SK-N-SH treated with all-trans-retinoic acid at 6 μM for 48 hours (cell line): ENCODE measurements at regions not wholly inside any gene's neighbourhood (a gene's known extent, or its start where the extent isn't known, plus 50 kb on each side); places are given as distances from the start of the nearest gene placed in this dataset.

Experiments used
- PATZ1 ChIP-seq: fragments of 250-450 bp; sonication (Bioruptor Pico); IDR thresholded peaks from 2 replicates; pipeline ENCODE4 v1.8.0; 2020; ENCODE audit warnings: mild to moderate bottlenecking, moderate library complexity, borderline replicate concordance
- POU6F1 ChIP-seq: fragments of 250-450 bp; sonication (Bioruptor Pico); IDR thresholded peaks from 2 replicates; pipeline ENCODE4 v1.8.0; 2021; ENCODE audit warnings: low read depth, mild to moderate bottlenecking, moderate library complexity, borderline replicate concordance
- PPARA ChIP-seq: fragments of 250-450 bp; sonication (Bioruptor Pico); IDR thresholded peaks from 2 replicates; pipeline ENCODE4 v1.5.0; 2020; ENCODE audit warnings: mild to moderate bottlenecking, borderline replicate concordance
- RARB ChIP-seq: fragments of 250-450 bp; sonication (Bioruptor Pico); IDR thresholded peaks from 2 replicates; pipeline ENCODE4 v1.8.0; 2021; ENCODE audit warnings: mild to moderate bottlenecking, moderate library complexity
- ZNF70 ChIP-seq: fragments of 450-650 bp; formaldehyde crosslinking; IDR thresholded peaks from 2 replicates; pipeline ENCODE4 v1.5.0; 2020; ENCODE audit warnings: mild to moderate bottlenecking, moderate library complexity
- ZNF8 ChIP-seq: fragments of 450-650 bp; formaldehyde crosslinking; IDR thresholded peaks from 2 replicates; pipeline ENCODE4 v1.5.0; 2020; ENCODE audit warnings: mild to moderate bottlenecking, moderate library complexity

GRCh38 chr18:75587131-75587530 lies 159.6 kb upstream of the SMIM21 start:
- no peak for TF ChIP-seq POU6F1 (CRISPR knock-in tag)
- TF ChIP-seq PATZ1 (CRISPR knock-in tag) = no peak
- TF ChIP-seq RARB (CRISPR knock-in tag) = no peak
- no peak for TF ChIP-seq ZNF8
- TF ChIP-seq PPARA (CRISPR knock-in tag) = no peak
- no peak for TF ChIP-seq ZNF70 (CRISPR knock-in tag)
